Psoas muscle (tissue), 7 donors: ENCODE measurements at regions not wholly inside any gene's neighbourhood (a gene's known extent, or its start where the extent isn't known, plus 50 kb on each side); places are given as distances from the start of the nearest gene placed in this dataset.

Experiments used
- ATAC-seq, 4 donors: fragments of 200-7000 bp; cut with Tn5 transposase; one replicate each; pipeline ENCODE4 v1.9.1; 2020; ENCODE audit warnings: moderate library complexity in 3 of 4, mild to moderate bottlenecking in 2 of 4
- DNase-seq, 2 donors: peaks; one replicate each; pipeline ENCODE4 v3.0.0-alpha.2; 2020
- H3K27ac ChIP-seq: fragments of 200-600 bp; one replicate; pipeline ENCODE4 v1.8.0; 2022
- H3K27me3 ChIP-seq, 3 donors: fragments of 200-600 bp in 1 of 3; one replicate each; pipeline versions ENCODE4 v1.6.1 to v1.8.0; 2013 to 2022; ENCODE audit warnings: low read length in 2 of 3, mild to moderate bottlenecking in 2 of 3, moderate library complexity in 1 of 3; ENCODE audit not compliant: insufficient read depth in 3 of 3
- H3K36me3 ChIP-seq, 2 donors: fragments of 200-600 bp in 1 of 2; one replicate each; pipeline versions ENCODE4 v1.6.1 to v1.8.0; 2013 to 2022; ENCODE audit warnings: low read depth in 1 of 2, mild to moderate bottlenecking in 1 of 2, moderate library complexity in 1 of 2; ENCODE audit not compliant: insufficient read depth in 1 of 2
- H3K4me1 ChIP-seq: fragments of 200-600 bp; one replicate; pipeline ENCODE4 v1.8.0; 2022
- H3K4me3 ChIP-seq: fragments of 200-600 bp; one replicate; pipeline ENCODE4 v1.8.0; 2022; ENCODE audit warnings: mild to moderate bottlenecking
- H3K9me3 ChIP-seq: fragments of 200-600 bp; one replicate; pipeline ENCODE4 v1.8.0; 2022
- CTCF ChIP-seq: fragments of 200-600 bp; IDR thresholded peaks from one replicate; pipeline ENCODE4 v1.8.0; 2022; ENCODE audit warnings: antibody characterized with exemption
- WGBS, 3 donors: extraction: QIAGEN DNeasy Blood & Tissue Kit; methylation state at CpG; one replicate each; pipeline versions ENCODE4 v1.1.6 to v1.1.7; 2013; 5-methylcytosine and 5-hydroxymethylcytosine counted together
- intact Hi-C, 2 donors: fragments of 100-400 bp; cut with DNase I; formaldehyde crosslinking; loops; one replicate each; pipeline versions ENCODE4 v1.11.0 to v1.14.2; 2022
- donor health status: healthy with polysubstance abuse.
- donor health status: DM: no; HTN: no; CAD: no; lungs with moderate emphysema.
- donor health status: Bipolar disorder and iron deficiency.
- donor health status: healthy.
- donor health status: DM: yes; HTN: yes; CAD: no.
- donor health status: DM: no; HTN: no; CAD: no.
- donor health status: DM: yes; HTN: yes; CAD: no.

GRCh38 chrX:39307488-39307887, 506.2 kb downstream of the MID1IP1 start:
- Histone ChIP-seq H3K36me3 (no peaks in the 10 kb centered on the region), H3K9me3 (no peaks in the 10 kb centered on the region), H3K27me3 (peaks cover 0 to 10% (median 0%) of the 10 kb centered on the region in 3 donors), H3K27ac (no peak overlapping the region), H3K4me1 (no peaks in the 10 kb centered on the region), H3K4me3 (no peak overlapping the region)
- no peak for ATAC-seq
- TF ChIP-seq CTCF = no peak
- intact Hi-C loops = no loop called here
- WGBS, 3 donors = 91 to 97% (median 95%) methylated on average over 2 of the region's 2 CpGs
- no peak for DNase-seq

GRCh38 chrX:39308126-39308525, 506.9 kb downstream of the MID1IP1 start:
- no peak overlapping the region for H3K27ac ChIP-seq
- intact Hi-C loops = no loop called here
- DNase-seq (no peak), ATAC-seq (no peak)
- H3K27me3 ChIP-seq = peaks cover 0 to 10% (median 0%) of the 10 kb centered on the region in 3 donors
- no peaks in the 10 kb centered on the region for H3K9me3 ChIP-seq
- H3K4me1 ChIP-seq = no peaks in the 10 kb centered on the region
- 56 to 100% (median 88%) methylated on average over 1 of the region's 1 CpG for whole genome bisulfite sequencing, 3 donors
- no peak for TF ChIP-seq CTCF
- H3K4me3 ChIP-seq = no peak overlapping the region
- no peaks in the 10 kb centered on the region for H3K36me3 ChIP-seq

GRCh38 chrX:39309018-39309635, 507.9 kb downstream of the MID1IP1 start:
- Histone ChIP-seq H3K27ac (no peak overlapping the region), H3K9me3 (no peaks in the 10 kb centered on the region), H3K4me1 (no peaks in the 10 kb centered on the region), H3K36me3 (no peaks in the 10 kb centered on the region), H3K27me3 (peaks cover 0 to 10% (median 0%) of the 10 kb centered on the region in 3 donors), H3K4me3 (no peak overlapping the region)
- no peak for ATAC-seq
- WGBS, 3 donors = 55 to 69% (median 66%) methylated on average over 6 of the region's 6 CpGs
- intact Hi-C loops = no loop called here
- TF ChIP-seq CTCF = no peak
- no peak for DNase-seq

- 59 to 64% (median 61%) methylated on average over 7 of the region's 7 CpGs for WGBS, 3 donors
- no peak overlapping the region for H3K27ac ChIP-seq
- no peak for TF ChIP-seq CTCF
- H3K4me3 ChIP-seq = no peak overlapping the region
- H3K27me3 ChIP-seq = peaks cover 0 to 10% (median 0%) of the 10 kb centered on the region in 3 donors
- DNase-seq (no peak), ATAC-seq (no peak)
- H3K36me3 ChIP-seq = no peaks in the 10 kb centered on the region
- intact Hi-C loops = no loop called here
- H3K4me1 ChIP-seq = no peaks in the 10 kb centered on the region
- H3K9me3 ChIP-seq = no peaks in the 10 kb centered on the region
Observed at GRCh38 chrX:39309721-39310152, 508.5 kb downstream of the MID1IP1 start.

- H3K9me3 ChIP-seq = no peaks in the 10 kb centered on the region
- no peaks in the 10 kb centered on the region for H3K4me1 ChIP-seq
- no peaks in the 10 kb centered on the region for H3K36me3 ChIP-seq
- no peak overlapping the region for H3K4me3 ChIP-seq
- ATAC-seq (no peak), DNase-seq (no peak)
- no peak for TF ChIP-seq CTCF
- intact Hi-C loops = no loop called here
- H3K27ac ChIP-seq = no peak overlapping the region
- 75 to 83% (median 83%) methylated on average over 4 of the region's 4 CpGs for WGBS, 3 donors
- peaks cover 0 to 11% (median 0%) of the 10 kb centered on the region in 3 donors for H3K27me3 ChIP-seq
Observed at GRCh38 chrX:39310891-39311290, 509.6 kb downstream of the MID1IP1 start.
